Gastrocnemius medialis (tissue), 4 donors: ENCODE measurements at regions not wholly inside any gene's neighbourhood (a gene's known extent, or its start where the extent isn't known, plus 50 kb on each side); places are given as distances from the start of the nearest gene placed in this dataset.

Experiments
- ATAC-seq, 2 donors: fragments of 150-250 bp; one replicate each; pipeline ENCODE4 v1.9.1; 2016
- DNase-seq, 2 donors: peaks; one replicate each; pipeline ENCODE4 v3.0.0-alpha.2; 2019
- H3K27ac ChIP-seq, 4 donors: fragments of 200-600 bp; sonication (generic); 1 replicate in 1 of 4; 2 replicates in 3 of 4; pipeline ENCODE4 v1.5.1; 2016 to 2018; ENCODE audit warnings: mild to moderate bottlenecking in 2 of 4, moderate library complexity in 1 of 4
- H3K27me3 ChIP-seq, 3 donors: fragments of 200-600 bp; sonication (generic) in 2 of 3; 1 replicate in 1 of 3; 2 replicates in 2 of 3; pipeline versions ENCODE4 v1.5.1 to v1.6.0; 2016 to 2019; ENCODE audit warnings: mild to moderate bottlenecking in 1 of 3, moderate library complexity in 1 of 3
- H3K36me3 ChIP-seq, 2 donors: fragments of 200-600 bp; sonication (generic) in 1 of 2; one replicate each; pipeline ENCODE4 v1.5.1; 2017 to 2018
- H3K4me1 ChIP-seq, 2 donors: fragments of 200-600 bp; sonication (generic) in 1 of 2; one replicate each; pipeline ENCODE4 v1.5.1; 2016 to 2017; ENCODE audit warnings: mild to moderate bottlenecking in 2 of 2
- H3K4me3 ChIP-seq, 4 donors: fragments of 200-600 bp; sonication (generic) in 3 of 4; 1 replicate in 1 of 4; 2 replicates in 3 of 4; pipeline ENCODE4 v1.5.1; 2016 to 2019; ENCODE audit warnings: mild to moderate bottlenecking in 2 of 4
- H3K9me3 ChIP-seq, 3 donors: fragments of 200-600 bp; sonication (generic) in 2 of 3; 1 replicate in 1 of 3; 2 replicates in 2 of 3; pipeline ENCODE4 v1.5.1; 2016 to 2019
- POLR2A ChIP-seq, 2 donors: fragments of 450-650 bp; IDR thresholded peaks; one replicate each; pipeline ENCODE4 v1.6.1; 2017; ENCODE audit warnings: antibody characterized with exemption in 2 of 2, mild to moderate bottlenecking in 2 of 2, moderate library complexity in 2 of 2
- in situ Hi-C, 4 donors: fragments of 200-750 bp; cut with MboI; loops; one replicate each; pipeline versions ENCODE4 v1.15.0 to v1.8.0; 2017; ENCODE audit warnings: low sequenced_read_pairs in 4 of 4
- intact Hi-C: fragments of 100-400 bp; cut with DNase I; formaldehyde crosslinking; loops from one replicate; pipeline ENCODE4 v1.15.1; 2023; ENCODE audit warnings: low total_unique reads
- TF ChIP-seq, protein P1 (sequence below), 5 experiments: fragments of 450-650 bp in 3 of 5; fragments of 200-600 bp in 2 of 5; sonication (generic) in 2 of 5; IDR thresholded peaks in 4 of 5; conservative IDR thresholded peaks in 1 of 5; 1 replicate in 4 of 5; 2 replicates in 1 of 5; pipeline ENCODE4 v1.5.1; 2016 to 2019; ENCODE audit warnings: antibody characterized with exemption in 5 of 5, mild to moderate bottlenecking in 3 of 5, moderate library complexity in 3 of 5

GRCh38 chr9:26760675-26761074 is 131.9 kb downstream of the CAAP1 start:
- TF ChIP-seq, protein P1, sequence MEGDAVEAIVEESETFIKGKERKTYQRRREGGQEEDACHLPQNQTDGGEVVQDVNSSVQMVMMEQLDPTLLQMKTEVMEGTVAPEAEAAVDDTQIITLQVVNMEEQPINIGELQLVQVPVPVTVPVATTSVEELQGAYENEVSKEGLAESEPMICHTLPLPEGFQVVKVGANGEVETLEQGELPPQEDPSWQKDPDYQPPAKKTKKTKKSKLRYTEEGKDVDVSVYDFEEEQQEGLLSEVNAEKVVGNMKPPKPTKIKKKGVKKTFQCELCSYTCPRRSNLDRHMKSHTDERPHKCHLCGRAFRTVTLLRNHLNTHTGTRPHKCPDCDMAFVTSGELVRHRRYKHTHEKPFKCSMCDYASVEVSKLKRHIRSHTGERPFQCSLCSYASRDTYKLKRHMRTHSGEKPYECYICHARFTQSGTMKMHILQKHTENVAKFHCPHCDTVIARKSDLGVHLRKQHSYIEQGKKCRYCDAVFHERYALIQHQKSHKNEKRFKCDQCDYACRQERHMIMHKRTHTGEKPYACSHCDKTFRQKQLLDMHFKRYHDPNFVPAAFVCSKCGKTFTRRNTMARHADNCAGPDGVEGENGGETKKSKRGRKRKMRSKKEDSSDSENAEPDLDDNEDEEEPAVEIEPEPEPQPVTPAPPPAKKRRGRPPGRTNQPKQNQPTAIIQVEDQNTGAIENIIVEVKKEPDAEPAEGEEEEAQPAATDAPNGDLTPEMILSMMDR (IDR thresholded peaks at IDR 0.05 in 4 of 5, conservative IDR thresholded peaks at IDR 0.05 in 1 of 5): no peak
- no peak for TF ChIP-seq POLR2A (IDR thresholded peaks at IDR 0.05)
- no peak overlapping the region for H3K4me3 ChIP-seq
- intact Hi-C loops (no loop called here), in situ Hi-C loops (loop anchor here in 1 of 4 donors (25.0 kb wide), 1 partner anchor 102 kb away; no protein-coding TSS in a partner anchor)
- H3K27ac ChIP-seq: no peak overlapping the region
- no peaks in the 10 kb centered on the region for H3K9me3 ChIP-seq
- no peaks in the 10 kb centered on the region for H3K36me3 ChIP-seq
- no peak for DNase-seq
- no peaks in the 10 kb centered on the region for H3K4me1 ChIP-seq
- ATAC-seq: no peak
- H3K27me3 ChIP-seq: no peaks in the 10 kb centered on the region

GRCh38 chr9:26758655-26759054 is 133.9 kb downstream of the CAAP1 start:
- TF ChIP-seq POLR2A (IDR thresholded peaks at IDR 0.05): no peak
- TF ChIP-seq, protein P1 (IDR thresholded peaks at IDR 0.05 in 4 of 5, conservative IDR thresholded peaks at IDR 0.05 in 1 of 5): no peak
- H3K27ac ChIP-seq: no peak overlapping the region

GRCh38 chr9:26756881-26757280 is 135.7 kb downstream of the CAAP1 start:
- in situ Hi-C loops: loop anchor here in 1 of 4 donors (25.0 kb wide), 1 partner anchor 105 kb away; no protein-coding TSS in a partner anchor
- no peaks in the 10 kb centered on the region for H3K4me1 ChIP-seq
- TF ChIP-seq POLR2A (IDR thresholded peaks at IDR 0.05): no peak
- TF ChIP-seq, protein P1 (IDR thresholded peaks at IDR 0.05 in 4 of 5, conservative IDR thresholded peaks at IDR 0.05 in 1 of 5): no peak

More at GRCh38 chr9:26758655-26759054, 133.9 kb downstream of the CAAP1 start:
- intact Hi-C loops: no loop called here
- DNase-seq: no peak
- no peaks in the 10 kb centered on the region for H3K36me3 ChIP-seq
- H3K4me3 ChIP-seq: no peak overlapping the region
- no peaks in the 10 kb centered on the region for H3K9me3 ChIP-seq
- no peaks in the 10 kb centered on the region for H3K4me1 ChIP-seq
- no peak for ATAC-seq
- in situ Hi-C loops: loop anchor here in 1 of 4 donors (25.0 kb wide), 1 partner anchor 104 kb away; no protein-coding TSS in a partner anchor
- H3K27me3 ChIP-seq: no peaks in the 10 kb centered on the region

GRCh38 chr9:26755476-26755875 is 137.1 kb downstream of the CAAP1 start:
- DNase-seq (no peak), ATAC-seq (no peak)
- Histone ChIP-seq H3K36me3 (no peaks in the 10 kb centered on the region), H3K9me3 (no peaks in the 10 kb centered on the region), H3K27ac (no peak overlapping the region), H3K27me3 (no peaks in the 10 kb centered on the region), H3K4me3 (no peak overlapping the region), H3K4me1 (no peaks in the 10 kb centered on the region)
- intact Hi-C loops: no loop called here
- in situ Hi-C loops: loop anchor here in 1 of 4 donors (25.0 kb wide), 1 partner anchor 107 kb away; no protein-coding TSS in a partner anchor
- TF ChIP-seq, protein P1 (IDR thresholded peaks at IDR 0.05 in 4 of 5, conservative IDR thresholded peaks at IDR 0.05 in 1 of 5): no peak
- TF ChIP-seq POLR2A (IDR thresholded peaks at IDR 0.05): no peak

More at GRCh38 chr9:26756881-26757280, 135.7 kb downstream of the CAAP1 start:
- DNase-seq: no peak
- Histone ChIP-seq H3K4me3 (no peak overlapping the region), H3K27me3 (no peaks in the 10 kb centered on the region), H3K9me3 (no peaks in the 10 kb centered on the region), H3K27ac (no peak overlapping the region), H3K36me3 (no peaks in the 10 kb centered on the region)
- no peak for ATAC-seq
- intact Hi-C loops: no loop called here
